Smooth muscle cell (in vitro differentiated cells): ENCODE measurements at regions not wholly inside any gene's neighbourhood (a gene's known extent, or its start where the extent isn't known, plus 50 kb on each side); places are given as distances from the start of the nearest gene placed in this dataset.

Source experiments
- DNase-seq: peaks from one replicate; lab custom pipeline; 2025; ENCODE audit not compliant: unreplicated experiment; lab: John Stamatoyannopoulos, UW
- H2AFZ ChIP-seq: fragments of 200-600 bp; sonication (generic); 2 replicates; pipeline ENCODE4 v1.6.0; 2016; ENCODE audit warnings: antibody characterized with exemption, low read depth, mild to moderate bottlenecking
- H3F3A ChIP-seq: fragments of 200-600 bp; sonication (generic); 2 replicates; pipeline ENCODE4 v1.6.0; 2017; ENCODE audit warnings: antibody characterized with exemption, low read depth
- H3K27ac ChIP-seq: fragments of 200-600 bp; sonication (generic); 2 replicates; pipeline ENCODE4 v1.5.1; 2016; ENCODE audit warnings: low read depth, mild to moderate bottlenecking
- H3K27me3 ChIP-seq: fragments of 200-600 bp; sonication (generic); 2 replicates; pipeline ENCODE4 v1.6.1; 2016; ENCODE audit warnings: low read depth, mild to moderate bottlenecking
- H3K36me3 ChIP-seq: fragments of 200-600 bp; sonication (generic); 2 replicates; pipeline ENCODE4 v1.5.1; 2016; ENCODE audit warnings: low read depth
- H3K4me1 ChIP-seq: fragments of 200-600 bp; sonication (generic); 2 replicates; pipeline ENCODE4 v1.5.1; 2016; ENCODE audit warnings: low read depth
- H3K4me2 ChIP-seq: fragments of 200-600 bp; sonication (generic); 2 replicates; pipeline ENCODE4 v1.6.0; 2016; ENCODE audit warnings: mild to moderate bottlenecking
- H3K4me3 ChIP-seq: fragments of 200-600 bp; sonication (generic); 2 replicates; pipeline ENCODE4 v1.5.1; 2016; ENCODE audit warnings: mild to moderate bottlenecking
- H3K79me2 ChIP-seq: fragments of 200-600 bp; sonication (generic); 2 replicates; pipeline ENCODE4 v1.6.0; 2016; ENCODE audit warnings: low read depth, mild to moderate bottlenecking
- H3K9ac ChIP-seq: fragments of 200-600 bp; sonication (generic); 2 replicates; pipeline ENCODE4 v1.6.0; 2016; ENCODE audit warnings: low read depth
- H3K9me3 ChIP-seq: fragments of 200-600 bp; sonication (generic); replicated peaks from 2 replicates; pipeline ENCODE4 v1.5.1; 2016; ENCODE audit warnings: low read depth
- H4K20me1 ChIP-seq: fragments of 200-600 bp; sonication (generic); 2 replicates; pipeline ENCODE4 v1.6.0; 2016; ENCODE audit warnings: low read depth
- WGBS: methylation state at CpG from one replicate; pipeline ENCODE4 v1.1.7; 2016; ENCODE audit warnings: low lambda C conversion rate; 5-methylcytosine and 5-hydroxymethylcytosine counted together
- TF ChIP-seq, protein P1 (sequence below): fragments of 200-600 bp; sonication (generic); IDR thresholded peaks from 2 replicates; pipeline ENCODE4 v1.5.1; 2017; ENCODE audit warnings: borderline replicate concordance, mild to moderate bottlenecking, antibody characterized with exemption; ENCODE audit not compliant: insufficient read depth, poor library complexity, severe bottlenecking

DNA sequence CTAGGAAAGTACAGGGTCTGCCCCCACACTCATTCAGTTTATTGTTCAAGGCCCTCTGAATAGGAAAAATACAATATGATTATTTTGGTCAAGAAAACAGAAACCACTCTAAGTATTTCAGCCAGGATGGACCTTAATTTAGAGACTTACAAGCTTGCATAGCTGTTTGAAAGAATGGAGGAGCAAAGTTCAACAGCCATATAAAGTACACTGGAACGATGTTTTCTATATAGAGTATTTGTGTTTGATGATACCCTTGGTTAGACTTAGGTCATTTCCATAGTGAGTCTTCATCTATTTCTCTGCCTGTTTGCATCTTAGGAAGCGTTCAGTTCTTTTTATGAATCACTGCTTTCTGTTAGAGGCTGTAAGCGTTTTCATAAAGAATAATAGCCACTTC lies 366.2 kb downstream of the NUP35 start:
- H3K4me3 ChIP-seq: no peak overlapping the region
- no peaks in the 10 kb centered on the region for H4K20me1 ChIP-seq
- H3K79me2 ChIP-seq: no peaks in the 10 kb centered on the region
- no peak overlapping the region for H3K27ac ChIP-seq
- no peak for DNase-seq
- TF ChIP-seq, protein P1, sequence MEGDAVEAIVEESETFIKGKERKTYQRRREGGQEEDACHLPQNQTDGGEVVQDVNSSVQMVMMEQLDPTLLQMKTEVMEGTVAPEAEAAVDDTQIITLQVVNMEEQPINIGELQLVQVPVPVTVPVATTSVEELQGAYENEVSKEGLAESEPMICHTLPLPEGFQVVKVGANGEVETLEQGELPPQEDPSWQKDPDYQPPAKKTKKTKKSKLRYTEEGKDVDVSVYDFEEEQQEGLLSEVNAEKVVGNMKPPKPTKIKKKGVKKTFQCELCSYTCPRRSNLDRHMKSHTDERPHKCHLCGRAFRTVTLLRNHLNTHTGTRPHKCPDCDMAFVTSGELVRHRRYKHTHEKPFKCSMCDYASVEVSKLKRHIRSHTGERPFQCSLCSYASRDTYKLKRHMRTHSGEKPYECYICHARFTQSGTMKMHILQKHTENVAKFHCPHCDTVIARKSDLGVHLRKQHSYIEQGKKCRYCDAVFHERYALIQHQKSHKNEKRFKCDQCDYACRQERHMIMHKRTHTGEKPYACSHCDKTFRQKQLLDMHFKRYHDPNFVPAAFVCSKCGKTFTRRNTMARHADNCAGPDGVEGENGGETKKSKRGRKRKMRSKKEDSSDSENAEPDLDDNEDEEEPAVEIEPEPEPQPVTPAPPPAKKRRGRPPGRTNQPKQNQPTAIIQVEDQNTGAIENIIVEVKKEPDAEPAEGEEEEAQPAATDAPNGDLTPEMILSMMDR: no peak
- no peaks in the 10 kb centered on the region for H3F3A ChIP-seq
- H3K36me3 ChIP-seq: no peaks in the 10 kb centered on the region
- peaks cover 5% of the 10 kb centered on the region for H3K4me1 ChIP-seq
- H3K9me3 ChIP-seq: no peaks in the 10 kb centered on the region
- H3K4me2 ChIP-seq: no peak overlapping the region
- no peaks in the 10 kb centered on the region for H3K27me3 ChIP-seq
- no peak overlapping the region for H3K9ac ChIP-seq
- H2AFZ ChIP-seq: no peak overlapping the region
- whole genome bisulfite sequencing: 93% methylated on average over 3 of the region's 3 CpGs

DNA sequence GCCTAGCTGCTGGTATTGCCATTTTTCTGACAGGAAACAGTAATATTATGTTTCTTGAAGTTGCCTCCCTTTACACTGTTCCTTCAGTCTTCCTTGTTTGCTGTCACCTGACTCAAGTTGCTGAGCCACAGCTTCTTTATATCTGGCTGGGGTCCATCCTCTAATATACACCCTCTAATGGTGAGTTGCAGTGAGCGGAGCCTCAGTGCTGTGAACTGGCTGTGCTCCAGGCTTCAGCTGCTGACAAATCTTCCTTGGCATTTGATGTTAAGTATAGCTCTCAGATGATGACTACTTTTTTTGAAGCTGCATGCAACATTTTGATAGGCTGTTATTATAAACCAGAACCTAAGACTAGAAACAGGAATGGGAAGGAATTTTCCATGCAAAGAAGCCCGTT lies 366.7 kb downstream of the NUP35 start:
- no peak for DNase-seq
- Histone ChIP-seq H3K79me2 (no peaks in the 10 kb centered on the region), H3K4me1 (peaks cover 5% of the 10 kb centered on the region), H3F3A (no peaks in the 10 kb centered on the region), H3K9ac (no peak overlapping the region), H4K20me1 (no peaks in the 10 kb centered on the region), H3K36me3 (no peaks in the 10 kb centered on the region), H2AFZ (no peak overlapping the region), H3K4me2 (no peak overlapping the region), H3K4me3 (no peak overlapping the region), H3K27ac (no peak overlapping the region), H3K27me3 (no peaks in the 10 kb centered on the region), H3K9me3 (no peaks in the 10 kb centered on the region)
- WGBS: 78% methylated on average over 2 of the region's 2 CpGs
- TF ChIP-seq, protein P1: no peak

DNA sequence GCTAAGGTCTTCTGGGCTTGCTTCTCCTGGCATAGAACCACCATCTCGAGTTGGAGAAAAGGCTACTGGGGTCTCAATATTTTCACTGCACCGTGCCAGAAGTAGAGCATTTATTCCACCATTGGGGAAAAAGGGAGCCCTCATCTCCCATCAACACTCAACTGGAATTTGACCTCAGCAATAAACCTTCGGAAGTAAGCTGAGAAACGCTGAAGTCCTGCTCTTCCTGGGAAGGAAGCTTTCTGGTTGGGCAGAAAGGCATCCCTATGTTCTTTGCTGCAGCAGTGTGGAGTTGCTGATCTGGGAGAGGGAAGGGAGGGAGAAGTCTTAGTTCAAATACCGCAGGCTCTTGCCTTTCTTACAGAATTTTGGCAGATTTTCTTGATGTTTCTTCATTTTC lies 368.8 kb downstream of the NUP35 start:
- 92% methylated on average over 5 of the region's 5 CpGs for WGBS
- H3K9me3 ChIP-seq: no peaks in the 10 kb centered on the region
- H3K4me2 ChIP-seq: no peak overlapping the region
- no peak for DNase-seq
- H3K27ac ChIP-seq: no peak overlapping the region
- no peak overlapping the region for H3K4me3 ChIP-seq
- H2AFZ ChIP-seq: no peak overlapping the region
- H3F3A ChIP-seq: no peaks in the 10 kb centered on the region
- H3K36me3 ChIP-seq: no peaks in the 10 kb centered on the region
- no peaks in the 10 kb centered on the region for H3K79me2 ChIP-seq
- H3K9ac ChIP-seq: no peak overlapping the region
- H3K27me3 ChIP-seq: no peaks in the 10 kb centered on the region
- TF ChIP-seq, protein P1: no peak
- no peaks in the 10 kb centered on the region for H4K20me1 ChIP-seq
- no peaks in the 10 kb centered on the region for H3K4me1 ChIP-seq

DNA sequence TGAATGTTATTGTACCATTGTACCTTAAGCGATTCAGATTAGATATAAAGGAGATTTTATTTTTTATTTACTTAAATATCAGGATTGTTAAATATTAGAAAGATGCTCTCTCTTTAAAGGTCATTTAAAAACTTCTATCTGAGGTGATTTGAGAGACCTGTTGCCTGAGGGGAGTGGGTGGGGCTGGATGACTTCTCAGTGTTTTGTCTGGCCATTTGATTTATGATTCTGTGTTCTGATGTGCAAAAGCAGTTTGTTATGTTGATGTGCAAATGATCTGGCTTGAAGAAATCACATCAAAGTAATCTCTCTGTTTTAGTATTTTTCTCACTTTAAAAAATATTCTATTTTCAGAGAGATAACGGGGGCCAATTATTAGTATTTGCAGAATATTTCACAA lies 370.8 kb downstream of the NUP35 start:
- H3K27ac ChIP-seq: no peak overlapping the region
- DNase-seq: no peak
- no peak overlapping the region for H3K9ac ChIP-seq
- no peak overlapping the region for H3K4me2 ChIP-seq
- WGBS: 97% methylated on average over 2 of the region's 2 CpGs
- no peak overlapping the region for H2AFZ ChIP-seq
- H3F3A ChIP-seq: no peaks in the 10 kb centered on the region
- no peaks in the 10 kb centered on the region for H3K9me3 ChIP-seq
- no peak overlapping the region for H3K4me3 ChIP-seq
- H4K20me1 ChIP-seq: no peaks in the 10 kb centered on the region
- TF ChIP-seq, protein P1: no peak
- no peaks in the 10 kb centered on the region for H3K4me1 ChIP-seq
- no peaks in the 10 kb centered on the region for H3K27me3 ChIP-seq
- no peaks in the 10 kb centered on the region for H3K79me2 ChIP-seq
- H3K36me3 ChIP-seq: no peaks in the 10 kb centered on the region
